AG20443 (cell line): ENCODE measurements at regions not wholly inside any gene's neighbourhood (a gene's known extent, or its start where the extent isn't known, plus 50 kb on each side); places are given as distances from the start of the nearest gene placed in this dataset.

ENCODE experiments used
- DNase-seq: peaks from one replicate; pipeline ENCODE4 v3.0.0; 2012; ENCODE audit warnings: low spot score, mixed read lengths

- DNase-seq: no peak
These were observed 298.9 kb upstream of the RORA start for GRCh38 chr15:61527836-61528580.

DNA sequence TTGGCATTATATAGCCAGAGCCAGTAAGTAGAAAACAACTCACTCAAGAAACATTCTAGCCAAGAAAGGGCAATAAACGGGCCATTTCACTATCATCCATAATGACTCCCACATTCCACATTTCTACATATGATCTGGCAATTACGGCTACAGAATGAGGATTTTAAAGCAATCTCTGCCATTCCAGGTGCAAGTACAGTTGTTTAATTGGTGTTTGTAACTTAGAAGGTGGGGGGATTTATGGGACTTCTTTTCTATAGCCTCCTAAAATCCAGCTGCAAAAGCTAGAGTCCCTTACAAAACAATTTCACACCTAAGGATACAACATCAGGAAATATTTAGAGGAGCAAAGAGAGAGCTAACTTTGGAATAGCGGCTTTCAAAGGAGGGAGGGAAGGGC, 295.4 kb upstream of the RORA start:
- DNase-seq: no peak

DNA sequence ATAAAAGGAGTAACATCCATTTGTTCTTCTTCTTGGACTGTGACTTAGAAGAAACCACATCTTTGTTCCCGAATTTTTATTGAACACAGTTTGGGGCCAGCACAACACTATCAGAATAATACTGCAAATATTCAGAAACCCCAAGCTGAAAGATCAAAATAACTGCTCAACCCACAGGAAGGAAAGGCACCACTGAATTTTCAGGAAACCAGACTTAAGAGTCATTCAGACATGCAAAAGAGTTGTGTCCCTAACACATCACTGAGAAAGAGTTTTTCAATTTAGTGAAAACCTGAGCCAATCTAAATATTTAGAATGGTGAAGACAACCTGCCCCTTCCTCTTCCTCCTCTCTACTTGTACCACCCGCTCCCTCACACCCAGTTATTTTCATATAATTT, 295.0 kb upstream of the RORA start:
- DNase-seq: no peak

- no peak for DNase-seq
These were observed 293.3 kb upstream of the RORA start for GRCh38 chr15:61522411-61522810.

- no peak for DNase-seq
These were observed 292.9 kb upstream of the RORA start for GRCh38 chr15:61521953-61522352.

- no peak for DNase-seq
These were observed 290.2 kb upstream of the RORA start for GRCh38 chr15:61519296-61519695.

GRCh38 chr15:61518191-61518950, 289.3 kb upstream of the RORA start:
- no peak for DNase-seq

GRCh38 chr15:61517776-61518175, 288.7 kb upstream of the RORA start:
- no peak for DNase-seq

DNA sequence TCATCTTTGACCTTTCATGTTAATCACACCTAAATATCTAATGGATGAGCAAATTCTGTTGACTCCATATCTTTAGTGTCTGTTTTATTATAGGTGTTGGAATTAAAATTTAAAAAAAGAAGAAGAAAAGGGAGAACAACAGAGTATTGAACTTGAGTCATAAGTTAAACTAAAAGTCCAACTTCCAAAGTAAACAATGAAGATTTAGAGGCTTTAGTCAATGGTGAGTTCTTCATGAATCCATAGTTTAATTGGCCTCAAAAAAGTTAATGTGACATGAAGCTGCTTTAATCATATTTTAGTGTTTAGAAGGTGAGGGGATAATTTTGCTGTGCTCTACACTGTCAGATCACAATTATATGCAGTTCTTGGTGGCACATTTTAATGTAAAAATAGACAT, 288.2 kb upstream of the RORA start:
- DNase-seq: no peak

- no peak for DNase-seq
These were observed 282.7 kb upstream of the RORA start for GRCh38 chr15:61511756-61512155.

DNA sequence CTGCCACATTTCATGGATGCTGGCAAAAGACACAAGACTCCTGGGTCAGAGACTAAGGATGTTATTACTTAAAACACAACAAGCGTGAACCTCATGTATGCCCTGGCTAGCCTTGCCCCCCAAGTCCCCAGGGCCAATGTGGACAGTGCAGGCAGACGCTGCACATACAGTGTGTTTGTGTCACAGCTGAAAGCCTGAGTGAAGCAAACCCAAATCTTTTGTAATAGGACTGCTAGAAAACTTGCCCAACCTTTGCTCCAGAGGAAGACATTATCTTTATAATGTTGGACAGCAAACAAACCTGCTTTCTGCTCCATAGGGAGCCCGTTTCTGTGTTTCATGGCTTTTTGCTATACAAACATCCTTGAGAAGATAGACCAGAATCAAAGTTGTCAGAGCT, 282.0 kb upstream of the RORA start:
- DNase-seq: no peak

- no peak for DNase-seq
These were observed 280.3 kb upstream of the RORA start for GRCh38 chr15:61509327-61509840.

DNA sequence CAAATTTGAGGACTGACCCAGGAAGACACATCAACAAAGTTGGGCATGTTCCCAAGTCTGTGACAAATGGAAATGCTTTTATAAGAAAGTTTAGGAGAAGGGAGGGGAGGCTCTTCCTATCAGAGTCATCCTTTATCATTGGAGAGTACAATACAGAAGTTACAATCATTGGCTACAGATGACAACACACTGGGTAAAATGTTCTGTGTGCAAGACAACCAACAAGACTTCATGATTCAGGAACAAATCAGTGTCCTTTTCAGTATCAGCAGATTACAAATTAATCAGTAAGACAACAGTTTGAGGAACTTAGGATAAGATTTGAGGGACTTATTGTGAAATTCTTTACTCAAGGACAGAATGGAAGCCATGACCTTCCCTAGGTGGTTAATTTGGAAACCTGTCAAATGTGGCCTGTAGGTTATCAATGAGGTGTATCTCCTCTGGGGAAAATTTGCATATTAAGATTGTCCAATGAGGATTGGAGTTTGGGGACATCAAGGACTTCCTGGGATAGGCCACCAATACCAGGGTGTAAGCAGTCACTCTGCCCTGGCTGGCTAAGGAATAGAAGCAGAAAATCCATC, 274.4 kb upstream of the RORA start:
- no peak for DNase-seq

GRCh38 chr15:61501815-61502389, 272.8 kb upstream of the RORA start:
- no peak for DNase-seq

- DNase-seq: no peak
These were observed 272.0 kb upstream of the RORA start for GRCh38 chr15:61500951-61501620.

DNA sequence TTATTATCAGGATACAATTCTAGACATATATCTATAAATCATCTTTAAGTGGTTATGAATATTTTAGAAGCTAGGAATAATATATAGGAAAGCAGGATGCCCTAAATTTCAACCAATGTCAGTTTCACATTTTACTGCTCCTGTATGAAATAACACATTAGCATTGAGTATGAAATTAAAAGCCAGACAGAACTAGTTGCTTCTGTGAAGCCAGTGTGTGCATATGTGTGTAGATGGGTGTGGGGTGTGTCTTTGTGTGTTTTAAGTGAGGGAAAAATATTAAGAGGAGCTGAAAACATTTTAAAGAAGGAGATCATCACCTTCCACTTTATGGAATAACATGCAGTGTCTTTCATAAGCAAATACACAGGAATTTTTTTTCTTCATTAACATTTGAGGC, 271.4 kb upstream of the RORA start:
- DNase-seq: no peak

DNA sequence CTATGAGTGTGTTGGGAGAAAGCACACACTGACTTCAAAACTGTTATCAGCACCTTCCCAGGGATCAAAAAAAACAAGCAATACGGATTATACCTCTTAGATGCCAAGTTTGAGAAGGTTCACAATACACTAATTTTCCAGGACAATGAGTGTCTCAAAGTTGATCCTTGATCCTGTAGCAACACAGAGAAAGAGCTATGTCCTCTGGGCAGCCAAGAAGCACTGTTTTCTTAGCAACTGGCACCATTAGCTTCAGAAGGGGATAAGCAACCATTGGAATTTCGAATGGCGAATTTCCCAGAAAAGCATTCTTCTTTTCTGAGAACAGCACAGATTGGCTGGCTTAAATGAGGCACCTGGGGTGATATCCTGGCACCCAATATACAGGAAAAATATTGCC, 270.3 kb upstream of the RORA start:
- DNase-seq: no peak

DNA sequence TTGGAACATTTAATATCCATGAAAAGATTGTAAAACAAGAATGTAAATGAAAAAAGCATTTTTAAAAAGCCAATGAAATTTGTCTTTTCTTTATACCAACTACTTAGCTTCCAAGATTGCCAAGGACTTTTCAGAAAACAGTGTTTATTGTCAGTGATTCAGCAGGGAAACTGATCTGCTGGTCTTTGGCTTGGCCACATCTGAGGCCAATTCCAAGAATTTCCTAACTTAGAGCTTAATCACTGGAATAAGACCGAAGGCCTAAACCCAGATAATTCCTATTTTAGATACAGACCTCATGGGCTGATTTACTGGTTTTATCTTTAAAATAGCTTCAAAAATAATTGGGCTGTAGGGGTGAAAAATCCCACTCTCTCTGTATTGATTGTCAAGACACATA, 260.5 kb upstream of the RORA start:
- DNase-seq: no peak

- DNase-seq: no peak
These were observed 254.5 kb upstream of the RORA start for GRCh38 chr15:61483599-61483998.

- no peak for DNase-seq
These were observed 252.8 kb upstream of the RORA start for GRCh38 chr15:61481886-61482285.

DNA sequence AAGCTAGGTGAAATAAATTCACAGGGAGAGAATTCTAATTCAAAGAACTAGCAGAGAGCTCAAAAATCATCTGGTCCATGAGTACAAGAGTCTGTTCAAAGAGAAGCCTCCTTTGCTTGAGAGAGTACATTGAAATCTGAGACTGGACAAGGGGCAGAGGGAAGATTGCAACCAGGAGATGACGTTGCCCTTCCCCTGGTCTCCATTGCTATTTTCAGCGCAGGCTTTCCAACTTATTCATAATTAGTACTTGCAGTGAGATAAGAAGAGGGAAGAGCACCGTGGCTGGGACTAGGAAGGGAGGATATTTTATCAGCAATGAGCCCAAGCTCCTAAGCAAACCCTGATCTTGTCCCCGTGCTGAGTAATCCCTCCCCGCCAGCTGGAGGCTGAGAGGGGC, 251.8 kb upstream of the RORA start:
- DNase-seq: no peak

DNA sequence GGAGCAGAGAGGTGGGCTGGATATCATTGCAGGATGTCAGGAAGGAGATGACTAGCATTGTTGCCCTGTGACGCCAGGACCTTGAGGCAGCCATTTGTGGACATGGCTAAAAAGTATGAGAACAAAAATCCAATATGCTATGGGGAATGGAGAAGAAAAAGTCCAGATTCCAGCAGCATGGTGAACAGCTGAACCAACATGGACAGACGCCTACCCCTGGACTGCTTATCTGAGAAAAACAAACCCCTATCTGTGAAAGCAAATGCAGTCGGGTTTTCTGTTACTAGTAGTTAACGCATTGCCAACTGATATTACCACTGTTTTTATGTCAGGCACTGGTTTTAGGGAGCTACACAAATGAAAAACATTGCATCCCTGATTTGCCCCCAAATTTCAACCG, 251.2 kb upstream of the RORA start:
- no peak for DNase-seq
